Fibroblast of lung (primary cell): ENCODE measurements at regions not wholly inside any gene's neighbourhood (a gene's known extent, or its start where the extent isn't known, plus 50 kb on each side); places are given as distances from the start of the nearest gene placed in this dataset.

Source experiments
- CTCF ChIP-seq, 2 donors: IDR thresholded peaks in 1 of 2; conservative IDR thresholded peaks in 1 of 2; 1 replicate in 1 of 2; 2 replicates in 1 of 2; pipeline ENCODE4 v1.5.1; 2011 to 2012; ENCODE audit warnings: low read length in 2 of 2, control low read depth in 1 of 2, inconsistent platforms in 1 of 2, low read depth in 1 of 2, mild to moderate bottlenecking in 1 of 2
- EZH2 ChIP-seq: IDR thresholded peaks from 2 replicates; pipeline ENCODE4 v1.5.1; 2012; ENCODE audit warnings: low read length, control low read depth, mild to moderate bottlenecking; ENCODE audit errors: missing control alignments

- no peak for TF ChIP-seq CTCF (conservative IDR thresholded peaks at IDR 0.05 in 1 of 2, IDR thresholded peaks at IDR 0.05 in 1 of 2; ENCODE audit: low read depth in 1 of 2, low read length in 2 of 2)
- TF ChIP-seq EZH2 = no peak
Observed at GRCh38 chr2:198356157-198356556, 551.8 kb downstream of the PLCL1 start.
